ENCODE measurements at regions not wholly inside any gene's neighbourhood (a gene's known extent, or its start where the extent isn't known, plus 50 kb on each side); places are given as distances from the start of the nearest gene placed in this dataset.
"Not testable (repeated sequence)": the region's sequence is repeated elsewhere in the genome, so short reads cannot be mapped to it uniquely, and the experiment has no call there.

GRCh38 chr12:124478985-124479645, 88.3 kb downstream of the NCOR2 start:
- no peak overlapping the region for H3K4me3 ChIP-seq (ENCODE audit: low read depth, low read length)
- DNase-seq (ENCODE audit: low read depth) = no peak

GRCh38 chr12:124478416-124478815, 89.0 kb downstream of the NCOR2 start:
- no peak for DNase-seq (ENCODE audit: low read depth)
- H3K4me3 ChIP-seq (ENCODE audit: low read depth, low read length) = no peak overlapping the region

- no peak for DNase-seq (ENCODE audit: low read depth)
These were observed 90.1 kb downstream of the NCOR2 start for GRCh38 chr12:124477107-124477915.

GRCh38 chr12:124476011-124476400, 91.4 kb downstream of the NCOR2 start:
- H3K4me3 ChIP-seq (ENCODE audit: low read depth, low read length) = no peak overlapping the region
- no peak for DNase-seq (ENCODE audit: low read depth)

More at GRCh38 chr12:124477107-124477915, 90.1 kb downstream of the NCOR2 start:
- no peak overlapping the region for H3K4me3 ChIP-seq (ENCODE audit: low read depth, low read length)

- no peak overlapping the region for H3K4me3 ChIP-seq (ENCODE audit: low read depth, low read length)
- DNase-seq (ENCODE audit: low read depth) = no peak
These were observed 92.0 kb downstream of the NCOR2 start for GRCh38 chr12:124475295-124476010.

- no peak overlapping the region for H3K4me3 ChIP-seq (ENCODE audit: low read depth, low read length)
- peak; percentile 40 for DNase-seq (ENCODE audit: low read depth)
These were observed 92.7 kb downstream of the NCOR2 start for GRCh38 chr12:124474709-124475108.

- no peak overlapping the region for H3K4me3 ChIP-seq (ENCODE audit: low read depth, low read length)
- no peak for DNase-seq (ENCODE audit: low read depth)
These were observed 94.6 kb downstream of the NCOR2 start for GRCh38 chr12:124472690-124473279.

- H3K4me3 ChIP-seq (ENCODE audit: low read depth, low read length) = no peak overlapping the region
These were observed 95.6 kb downstream of the NCOR2 start for GRCh38 chr12:124471828-124472227.

GRCh38 chr12:124470806-124471205, 96.6 kb downstream of the NCOR2 start:
- no peak for DNase-seq (ENCODE audit: low read depth)

More at GRCh38 chr12:124471828-124472227, 95.6 kb downstream of the NCOR2 start:
- no peak for DNase-seq (ENCODE audit: low read depth)

GRCh38 chr12:124470139-124470538, 97.3 kb downstream of the NCOR2 start:
- no peak for DNase-seq (ENCODE audit: low read depth)
- no peak overlapping the region for H3K4me3 ChIP-seq (ENCODE audit: low read depth, low read length)

More at GRCh38 chr12:124470806-124471205, 96.6 kb downstream of the NCOR2 start:
- H3K4me3 ChIP-seq (ENCODE audit: low read depth, low read length) = no peak overlapping the region

- H3K4me3 ChIP-seq (ENCODE audit: low read depth, low read length) = no peak overlapping the region
- DNase-seq (ENCODE audit: low read depth) = no peak
These were observed 98.1 kb downstream of the NCOR2 start for GRCh38 chr12:124469193-124469888.

- not testable (repeated sequence) for DNase-seq (ENCODE audit: low read depth); H3K4me3 ChIP-seq (ENCODE audit: low read depth, low read length)
These were observed 99.9 kb downstream of the NCOR2 start for GRCh38 chr12:124467549-124467948.

- DNase-seq (ENCODE audit: low read depth) = peak; percentile 64
- no peak overlapping the region for H3K4me3 ChIP-seq (ENCODE audit: low read depth, low read length)
These were observed 100.9 kb downstream of the NCOR2 start for GRCh38 chr12:124466216-124467128.

- H3K4me3 ChIP-seq (ENCODE audit: low read depth, low read length) = no peak overlapping the region
- DNase-seq (ENCODE audit: low read depth) = no peak
These were observed 101.9 kb downstream of the NCOR2 start for GRCh38 chr12:124465473-124465872.

- DNase-seq (ENCODE audit: low read depth) = no peak
- H3K4me3 ChIP-seq (ENCODE audit: low read depth, low read length) = no peak overlapping the region
These were observed 102.6 kb downstream of the NCOR2 start for GRCh38 chr12:124464830-124465229.

- no peak overlapping the region for H3K4me3 ChIP-seq (ENCODE audit: low read depth, low read length)
- no peak for DNase-seq (ENCODE audit: low read depth)
These were observed 103.3 kb downstream of the NCOR2 start for GRCh38 chr12:124464062-124464461.

- no peak for DNase-seq (ENCODE audit: low read depth)
- H3K4me3 ChIP-seq (ENCODE audit: low read depth, low read length) = no peak overlapping the region
These were observed 104.0 kb downstream of the NCOR2 start for GRCh38 chr12:124463341-124463921.

GRCh38 chr12:124462750-124463149, 104.7 kb downstream of the NCOR2 start:
- no peak overlapping the region for H3K4me3 ChIP-seq (ENCODE audit: low read depth, low read length)
- DNase-seq (ENCODE audit: low read depth) = no peak
